ENCODE measurements at regions not wholly inside any gene's neighbourhood (a gene's known extent, or its start where the extent isn't known, plus 50 kb on each side); places are given as distances from the start of the nearest gene placed in this dataset.

DNA sequence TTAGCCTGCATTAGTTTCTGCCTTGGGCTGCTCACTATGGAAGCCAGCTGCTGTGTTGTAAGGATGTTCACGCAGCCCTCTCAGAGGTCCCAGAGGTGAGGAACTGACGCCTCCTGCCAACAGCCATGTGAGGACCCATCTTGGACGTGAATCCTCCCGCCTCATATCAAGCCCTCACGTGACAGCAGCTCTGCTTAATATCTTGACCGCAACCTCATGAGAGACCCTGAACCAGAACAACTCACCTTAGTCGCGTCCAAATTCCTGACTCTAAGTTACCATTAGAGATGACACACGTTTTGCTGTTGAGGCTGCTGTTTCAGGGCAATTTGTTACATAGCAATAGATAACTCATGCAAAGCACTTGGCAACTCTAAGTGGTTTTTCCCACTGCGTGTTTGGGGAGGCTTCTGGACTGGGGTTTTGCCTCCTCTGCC, 97.7 kb downstream of the TMEM17 start:
- H3K36me3 ChIP-seq: no peaks in the 10 kb centered on the region
- no peaks in the 10 kb centered on the region for H3K27me3 ChIP-seq
- H3K9me3 ChIP-seq: no peaks in the 10 kb centered on the region
- peaks cover 0 to 3% of the 10 kb centered on the region in 2 donors for H3K4me1 ChIP-seq
- no peak for TF ChIP-seq POLR2A (IDR thresholded peaks at IDR 0.05)
- TF ChIP-seq, protein P1, sequence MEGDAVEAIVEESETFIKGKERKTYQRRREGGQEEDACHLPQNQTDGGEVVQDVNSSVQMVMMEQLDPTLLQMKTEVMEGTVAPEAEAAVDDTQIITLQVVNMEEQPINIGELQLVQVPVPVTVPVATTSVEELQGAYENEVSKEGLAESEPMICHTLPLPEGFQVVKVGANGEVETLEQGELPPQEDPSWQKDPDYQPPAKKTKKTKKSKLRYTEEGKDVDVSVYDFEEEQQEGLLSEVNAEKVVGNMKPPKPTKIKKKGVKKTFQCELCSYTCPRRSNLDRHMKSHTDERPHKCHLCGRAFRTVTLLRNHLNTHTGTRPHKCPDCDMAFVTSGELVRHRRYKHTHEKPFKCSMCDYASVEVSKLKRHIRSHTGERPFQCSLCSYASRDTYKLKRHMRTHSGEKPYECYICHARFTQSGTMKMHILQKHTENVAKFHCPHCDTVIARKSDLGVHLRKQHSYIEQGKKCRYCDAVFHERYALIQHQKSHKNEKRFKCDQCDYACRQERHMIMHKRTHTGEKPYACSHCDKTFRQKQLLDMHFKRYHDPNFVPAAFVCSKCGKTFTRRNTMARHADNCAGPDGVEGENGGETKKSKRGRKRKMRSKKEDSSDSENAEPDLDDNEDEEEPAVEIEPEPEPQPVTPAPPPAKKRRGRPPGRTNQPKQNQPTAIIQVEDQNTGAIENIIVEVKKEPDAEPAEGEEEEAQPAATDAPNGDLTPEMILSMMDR (IDR thresholded peaks at IDR 0.05): no peak
- H3K4me3 ChIP-seq: no peak overlapping the region
- peak; percentile 42 to 67 for DNase-seq
- intact Hi-C loops (cut with DNase I; ENCODE audit: low total_unique reads): no loop called here
- H3K27ac ChIP-seq: peak overlapping the region in 1 of 2 donors; percentile 22

DNA sequence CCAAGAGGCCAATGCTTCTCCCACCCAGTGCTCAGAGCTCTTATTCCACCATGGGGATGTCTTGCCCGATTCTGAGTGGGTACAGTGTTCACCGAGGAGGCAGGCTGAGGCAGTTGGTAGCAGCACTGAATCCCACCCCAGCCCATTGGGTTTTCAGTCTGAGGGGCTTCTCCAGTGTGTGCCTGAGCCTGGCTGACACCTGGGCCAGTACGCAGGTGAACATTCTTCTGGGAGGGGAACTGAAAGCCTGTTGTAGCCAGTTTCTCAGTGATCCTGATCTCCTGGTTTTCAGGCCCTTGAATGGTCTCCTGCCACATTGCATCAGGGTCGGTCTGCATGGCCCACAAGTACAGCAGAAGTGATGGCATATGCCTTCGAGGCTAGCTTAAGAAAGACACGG, 98.2 kb downstream of the TMEM17 start:
- DNase-seq: no peak
- intact Hi-C loops (cut with DNase I; ENCODE audit: low total_unique reads): no loop called here
- no peak overlapping the region for H3K4me3 ChIP-seq
- TF ChIP-seq, protein P1 (IDR thresholded peaks at IDR 0.05): no peak
- no peak for TF ChIP-seq POLR2A (IDR thresholded peaks at IDR 0.05)
- no peaks in the 10 kb centered on the region for H3K27me3 ChIP-seq
- H3K9me3 ChIP-seq: no peaks in the 10 kb centered on the region
- H3K36me3 ChIP-seq: no peaks in the 10 kb centered on the region
- no peak overlapping the region for H3K27ac ChIP-seq
- H3K4me1 ChIP-seq: peaks cover 0 to 3% of the 10 kb centered on the region in 2 donors

DNA sequence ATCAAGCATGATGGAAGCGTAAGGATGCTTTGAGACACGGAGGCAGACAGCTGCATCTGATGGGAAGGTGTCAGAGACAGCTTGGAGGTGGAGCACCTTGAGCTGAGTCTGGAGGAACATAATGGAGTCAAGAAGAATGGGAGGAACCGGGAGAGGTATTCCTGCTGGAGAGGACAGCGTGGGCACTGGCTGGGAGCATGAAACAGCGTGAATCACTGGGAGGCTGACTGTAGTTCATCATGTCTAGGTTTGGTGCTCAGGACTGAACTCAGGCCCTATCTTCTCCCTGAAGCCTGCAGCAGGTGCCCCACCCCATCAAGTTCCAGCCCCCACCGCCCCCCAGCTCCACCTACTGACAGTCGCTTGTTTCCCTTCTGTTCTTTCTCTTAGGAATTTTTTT, 98.6 kb downstream of the TMEM17 start:
- Histone ChIP-seq H3K4me3 (no peak overlapping the region), H3K36me3 (no peaks in the 10 kb centered on the region), H3K4me1 (peaks cover 0 to 3% of the 10 kb centered on the region in 2 donors), H3K27ac (no peak overlapping the region), H3K27me3 (no peaks in the 10 kb centered on the region), H3K9me3 (no peaks in the 10 kb centered on the region)
- intact Hi-C loops (cut with DNase I; ENCODE audit: low total_unique reads): no loop called here
- TF ChIP-seq, protein P1 (IDR thresholded peaks at IDR 0.05): no peak
- TF ChIP-seq POLR2A (IDR thresholded peaks at IDR 0.05): no peak
- no peak for DNase-seq

DNA sequence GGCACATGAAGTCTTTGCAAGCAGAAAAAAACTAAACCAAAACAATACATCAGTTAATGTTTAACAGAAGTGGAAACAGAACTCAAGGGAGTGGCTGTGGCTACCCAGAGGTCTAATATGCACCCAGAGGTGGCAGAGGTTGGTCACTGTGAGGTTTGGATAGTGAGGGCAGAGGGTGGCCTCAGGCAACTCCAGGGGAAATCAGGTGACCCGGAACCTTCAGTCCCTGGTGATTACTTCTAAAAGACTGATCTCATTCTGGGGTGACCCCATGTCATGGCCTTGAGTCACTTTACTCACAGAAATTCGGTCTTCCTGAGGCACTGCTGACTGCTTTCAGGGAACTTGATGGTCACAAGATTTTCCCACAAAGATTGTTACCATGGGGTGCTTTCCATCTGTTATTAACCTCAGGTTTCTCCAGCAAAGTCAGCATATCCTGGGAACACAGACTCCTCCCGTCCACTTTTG, 99.4 kb downstream of the TMEM17 start:
- intact Hi-C loops (cut with DNase I; ENCODE audit: low total_unique reads): no loop called here

DNA sequence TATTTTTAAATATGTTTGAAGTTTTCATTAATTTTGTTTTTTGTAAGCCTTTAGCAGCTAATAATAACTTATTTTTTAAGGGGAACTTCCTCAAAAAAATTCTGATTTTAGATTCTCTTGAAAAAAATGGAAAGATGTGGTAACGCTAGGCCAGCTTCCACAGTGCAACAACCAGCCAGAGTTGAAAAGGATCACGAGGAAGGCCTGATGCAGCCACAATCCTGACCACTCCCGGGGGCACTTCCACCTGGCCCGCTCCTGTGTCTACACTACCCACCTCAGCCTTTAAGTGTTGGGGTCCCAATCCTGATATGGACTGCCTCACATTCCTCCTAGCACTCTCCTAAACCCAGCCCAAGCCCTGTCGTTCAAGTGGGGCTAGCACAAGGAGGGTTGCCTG, 101.1 kb downstream of the TMEM17 start:
- H3K4me1 ChIP-seq: no peaks in the 10 kb centered on the region
- intact Hi-C loops (cut with DNase I; ENCODE audit: low total_unique reads): no loop called here
- no peaks in the 10 kb centered on the region for H3K27me3 ChIP-seq
- H3K4me3 ChIP-seq: no peak overlapping the region
- H3K27ac ChIP-seq: no peak overlapping the region
- H3K9me3 ChIP-seq: no peaks in the 10 kb centered on the region
- no peak for DNase-seq
- TF ChIP-seq POLR2A (IDR thresholded peaks at IDR 0.05): no peak
- TF ChIP-seq, protein P1 (IDR thresholded peaks at IDR 0.05): no peak
- no peaks in the 10 kb centered on the region for H3K36me3 ChIP-seq

More for the DNA sequence above, 99.4 kb downstream of the TMEM17 start:
- Histone ChIP-seq H3K27me3 (no peaks in the 10 kb centered on the region), H3K4me3 (no peak overlapping the region), H3K36me3 (no peaks in the 10 kb centered on the region), H3K27ac (no peak overlapping the region), H3K4me1 (no peaks in the 10 kb centered on the region), H3K9me3 (no peaks in the 10 kb centered on the region)
- no peak for DNase-seq
- no peak for TF ChIP-seq POLR2A (IDR thresholded peaks at IDR 0.05)
- TF ChIP-seq, protein P1 (IDR thresholded peaks at IDR 0.05): no peak

All from uterus (tissue), 3 donors.